Right lobe of liver (tissue), 6 donors: ENCODE measurements at regions not wholly inside any gene's neighbourhood (a gene's known extent, or its start where the extent isn't known, plus 50 kb on each side); places are given as distances from the start of the nearest gene placed in this dataset.

Experiments
- ATAC-seq, 4 donors: fragments of 200-7000 bp; cut with Tn5 transposase; one replicate each; pipeline ENCODE4 v1.9.1; 2020; ENCODE audit warnings: mild to moderate bottlenecking in 4 of 4, moderate library complexity in 4 of 4
- DNase-seq, 3 donors: peaks; one replicate each; pipeline ENCODE4 v3.0.0-alpha.2; 2020
- H3K27ac ChIP-seq, 3 donors: fragments of 200-600 bp; one replicate each; pipeline ENCODE4 v1.8.0; 2022
- H3K27me3 ChIP-seq, 2 donors: fragments of 200-600 bp; one replicate each; pipeline ENCODE4 v1.8.0; 2022
- H3K36me3 ChIP-seq, 4 donors: fragments of 200-600 bp; sonication (generic) in 1 of 4; one replicate each; pipeline versions ENCODE4 v1.5.1 to v1.8.0; 2017 to 2022; ENCODE audit warnings: control low read depth in 1 of 4
- H3K4me1 ChIP-seq, 4 donors: fragments of 200-600 bp; sonication (generic) in 1 of 4; one replicate each; pipeline versions ENCODE4 v1.5.1 to v1.8.0; 2017 to 2022; ENCODE audit warnings: control low read depth in 1 of 4
- H3K4me3 ChIP-seq, 3 donors: fragments of 200-600 bp; one replicate each; pipeline ENCODE4 v1.8.0; 2022
- H3K9me3 ChIP-seq, 4 donors: fragments of 200-600 bp; sonication (generic) in 1 of 4; one replicate each; pipeline versions ENCODE4 v1.5.1 to v1.8.0; 2017 to 2022; ENCODE audit warnings: control low read depth in 1 of 4
- CTCF ChIP-seq, 4 donors: fragments of 200-600 bp in 3 of 4; fragments of 450-650 bp in 1 of 4; IDR thresholded peaks; one replicate each; pipeline versions ENCODE4 v1.5.1 to v1.8.0; 2016 to 2022; ENCODE audit warnings: antibody characterized with exemption in 4 of 4, mild to moderate bottlenecking in 2 of 4
- POLR2A ChIP-seq: fragments of 450-650 bp; IDR thresholded peaks from one replicate; pipeline ENCODE4 v1.6.1; 2017; ENCODE audit warnings: antibody characterized with exemption, mild to moderate bottlenecking
- WGBS: methylation state at CpG from one replicate; pipeline ENCODE4 v1.1.6; 2018; ENCODE audit warnings: low coverage, low lambda C conversion rate; ENCODE audit not compliant: insufficient coverage; ENCODE audit errors: missing lambda C conversion rate; 5-methylcytosine and 5-hydroxymethylcytosine counted together
- intact Hi-C, 2 donors: fragments of 100-400 bp; cut with DNase I; formaldehyde crosslinking; loops; one replicate each; pipeline versions ENCODE4 v1.11.2 to v1.14.1; 2022
- donor health status: DM: no; HTN: yes; CAD: no.
- donor health status: DM: no; HTN: no; CAD: no.
- donor health status: DM: no; HTN: no; CAD: no.
- donor health status: DM: no; HTN: yes; CAD: no.
- donor health status: DM: no; HTN: yes; CAD: no.

- no peak overlapping the region for H3K27ac ChIP-seq
- TF ChIP-seq CTCF (IDR thresholded peaks at IDR 0.05) (no peak), POLR2A (no peak)
- ATAC-seq (no peak), DNase-seq (no peak)
- no peaks in the 10 kb centered on the region for H3K27me3 ChIP-seq
- no peak overlapping the region for H3K4me3 ChIP-seq
- intact Hi-C loops: no loop called here
- H3K9me3 ChIP-seq: no peaks in the 10 kb centered on the region
- 73% methylated on average over 1 of the region's 1 CpG for WGBS
- no peaks in the 10 kb centered on the region for H3K36me3 ChIP-seq
- H3K4me1 ChIP-seq: no peaks in the 10 kb centered on the region
These were observed 75.6 kb upstream of the POU1F1 start for GRCh38 chr3:87351937-87352336.

GRCh38 chr3:87350367-87351199 is 74.2 kb upstream of the POU1F1 start:
- Histone ChIP-seq H3K27ac (no peak overlapping the region), H3K36me3 (no peaks in the 10 kb centered on the region), H3K9me3 (no peaks in the 10 kb centered on the region), H3K4me1 (no peaks in the 10 kb centered on the region), H3K4me3 (no peak overlapping the region), H3K27me3 (no peaks in the 10 kb centered on the region)
- ATAC-seq (peak; percentile 91 to 96 (median 94)), DNase-seq (no peak)
- no peak for TF ChIP-seq POLR2A
- TF ChIP-seq CTCF (IDR thresholded peaks at IDR 0.05): peak; percentile 66 to 93 (median 92)
- WGBS: 17% methylated on average over 8 of the region's 9 CpGs
- intact Hi-C loops: no loop called here

GRCh38 chr3:87349833-87350232 is 73.4 kb upstream of the POU1F1 start:
- intact Hi-C loops: no loop called here
- Histone ChIP-seq H3K27ac (no peak overlapping the region), H3K4me3 (no peak overlapping the region), H3K4me1 (no peaks in the 10 kb centered on the region), H3K36me3 (no peaks in the 10 kb centered on the region), H3K9me3 (no peaks in the 10 kb centered on the region), H3K27me3 (no peaks in the 10 kb centered on the region)
- WGBS: 62% methylated on average over 2 of the region's 2 CpGs
- DNase-seq: no peak
- no peak for TF ChIP-seq POLR2A
- no peak for TF ChIP-seq CTCF (IDR thresholded peaks at IDR 0.05)
- no peak for ATAC-seq

- DNase-seq (no peak), ATAC-seq (no peak)
- no peaks in the 10 kb centered on the region for H3K4me1 ChIP-seq
- H3K27me3 ChIP-seq: no peaks in the 10 kb centered on the region
- intact Hi-C loops: no loop called here
- H3K4me3 ChIP-seq: no peak overlapping the region
- H3K27ac ChIP-seq: no peak overlapping the region
- no peaks in the 10 kb centered on the region for H3K9me3 ChIP-seq
- TF ChIP-seq POLR2A (no peak), CTCF (IDR thresholded peaks at IDR 0.05) (no peak)
- H3K36me3 ChIP-seq: no peaks in the 10 kb centered on the region
These were observed 60.4 kb upstream of the POU1F1 start for GRCh38 chr3:87336761-87337160.

- Histone ChIP-seq H3K27me3 (no peaks in the 10 kb centered on the region), H3K4me3 (no peak overlapping the region), H3K4me1 (no peaks in the 10 kb centered on the region), H3K36me3 (no peaks in the 10 kb centered on the region), H3K9me3 (no peaks in the 10 kb centered on the region), H3K27ac (no peak overlapping the region)
- DNase-seq (no peak), ATAC-seq (no peak)
- no peak for TF ChIP-seq POLR2A
- no peak for TF ChIP-seq CTCF (IDR thresholded peaks at IDR 0.05)
- intact Hi-C loops: no loop called here
- 58% methylated on average over 1 of the region's 1 CpG for WGBS
These were observed 59.5 kb upstream of the POU1F1 start for GRCh38 chr3:87335931-87336330.
